ENCODE measurements at regions not wholly inside any gene's neighbourhood (a gene's known extent, or its start where the extent isn't known, plus 50 kb on each side); places are given as distances from the start of the nearest gene placed in this dataset.
"Not testable (repeated sequence)": the region's sequence is repeated elsewhere in the genome, so short reads cannot be mapped to it uniquely, and the experiment has no call there.

DNA sequence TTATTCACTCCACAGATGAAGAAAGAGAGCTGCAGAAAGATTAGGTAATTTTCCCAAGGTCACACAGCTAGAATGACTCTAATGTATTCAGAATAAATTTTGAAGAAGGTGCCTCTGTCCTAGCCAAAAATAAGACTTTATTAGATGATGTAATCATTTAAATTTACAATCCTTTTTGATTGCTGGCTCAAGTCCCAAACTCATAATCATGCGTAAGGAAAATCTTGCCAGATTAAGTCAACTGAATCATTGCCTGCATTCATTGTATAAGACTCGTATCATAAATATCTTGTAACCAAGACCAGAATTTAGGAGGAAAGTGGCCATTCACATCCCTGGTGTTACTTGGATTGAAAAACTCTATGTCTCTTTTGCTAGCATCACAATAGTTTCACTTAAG, 53.1 kb upstream of the STK39 start:
- intact Hi-C loops (cut with DNase I), result no loop called here
- DNase-seq (ENCODE audit: low spot score), result no peak

DNA sequence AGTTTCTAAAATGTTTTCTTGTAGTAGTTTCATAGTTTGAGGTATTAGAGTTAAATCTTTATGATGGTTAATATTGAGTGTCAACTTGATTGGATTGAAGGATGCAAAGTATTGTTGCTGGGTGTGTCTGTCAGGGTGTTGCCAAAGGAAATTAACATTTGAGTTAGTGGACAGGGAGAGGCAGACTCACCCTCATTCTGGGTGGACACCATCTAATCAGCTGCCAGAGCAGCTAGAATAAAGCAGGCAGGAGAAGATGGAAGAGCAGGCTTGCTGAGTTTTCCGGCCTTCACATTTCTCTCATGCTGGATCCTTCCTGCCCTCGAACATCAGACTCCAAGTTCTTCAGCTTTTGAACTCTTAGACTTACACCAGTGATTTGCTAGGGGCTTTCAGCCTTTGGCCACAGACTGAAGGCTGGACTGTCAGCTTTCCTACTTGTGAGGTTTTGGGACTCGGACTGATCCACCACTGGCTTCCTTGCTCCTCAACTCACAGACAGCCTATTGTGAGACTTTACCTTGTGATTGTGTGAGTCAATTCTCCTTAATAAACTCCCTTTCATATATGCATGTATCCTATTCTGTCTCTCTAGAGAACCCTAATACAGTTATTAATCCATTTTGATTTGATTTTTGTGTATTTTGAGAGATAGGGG, 56.8 kb upstream of the STK39 start:
- intact Hi-C loops (cut with DNase I), result no loop called here
- DNase-seq (ENCODE audit: low spot score), result no peak

DNA sequence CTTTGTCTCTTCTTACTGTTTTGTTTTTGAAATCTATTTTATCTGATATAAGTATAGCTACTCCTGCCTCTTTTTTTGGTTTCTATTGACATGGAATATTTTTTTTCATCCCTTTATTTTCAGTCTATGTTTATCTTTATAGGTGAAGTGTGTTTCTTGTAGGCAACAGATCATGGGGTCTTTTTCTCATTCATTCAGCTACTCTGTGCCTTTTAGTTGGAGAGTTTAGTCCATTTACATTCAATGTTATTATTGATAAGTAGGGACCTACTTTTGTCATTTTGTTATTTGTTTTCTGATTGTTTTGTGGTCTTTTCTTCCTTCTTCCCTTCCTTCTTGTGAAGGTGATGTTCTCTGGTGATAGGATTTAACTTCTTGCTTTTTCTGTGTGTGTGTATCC, 60.0 kb upstream of the STK39 start:
- intact Hi-C loops (cut with DNase I), result no loop called here
- DNase-seq (ENCODE audit: low spot score), result no peak

DNA sequence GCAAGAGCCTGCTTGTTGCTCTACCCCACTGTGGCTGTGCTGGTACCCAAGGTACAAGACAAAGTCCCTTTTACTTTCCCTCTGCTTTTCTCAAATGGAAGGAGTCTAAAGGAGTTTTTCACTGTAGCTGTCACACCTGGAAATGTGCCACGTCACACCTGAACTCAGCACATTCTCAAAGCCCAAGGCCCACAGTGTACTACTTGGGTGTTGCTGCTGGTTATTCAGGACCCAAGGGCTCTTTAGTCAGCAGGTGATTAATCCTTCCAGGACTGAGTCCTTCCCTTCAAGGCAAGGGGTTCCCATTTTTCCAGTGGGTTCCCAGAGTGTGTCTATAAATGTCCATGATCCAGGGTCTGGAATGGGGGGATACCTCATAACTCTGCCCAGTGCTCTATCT, 63.2 kb upstream of the STK39 start:
- no peak for DNase-seq (ENCODE audit: low spot score)
- intact Hi-C loops (cut with DNase I), result loop anchor here in 1 of 2 donors (5.0 kb wide), 1 partner anchor 578 kb away; no protein-coding TSS in a partner anchor

DNA sequence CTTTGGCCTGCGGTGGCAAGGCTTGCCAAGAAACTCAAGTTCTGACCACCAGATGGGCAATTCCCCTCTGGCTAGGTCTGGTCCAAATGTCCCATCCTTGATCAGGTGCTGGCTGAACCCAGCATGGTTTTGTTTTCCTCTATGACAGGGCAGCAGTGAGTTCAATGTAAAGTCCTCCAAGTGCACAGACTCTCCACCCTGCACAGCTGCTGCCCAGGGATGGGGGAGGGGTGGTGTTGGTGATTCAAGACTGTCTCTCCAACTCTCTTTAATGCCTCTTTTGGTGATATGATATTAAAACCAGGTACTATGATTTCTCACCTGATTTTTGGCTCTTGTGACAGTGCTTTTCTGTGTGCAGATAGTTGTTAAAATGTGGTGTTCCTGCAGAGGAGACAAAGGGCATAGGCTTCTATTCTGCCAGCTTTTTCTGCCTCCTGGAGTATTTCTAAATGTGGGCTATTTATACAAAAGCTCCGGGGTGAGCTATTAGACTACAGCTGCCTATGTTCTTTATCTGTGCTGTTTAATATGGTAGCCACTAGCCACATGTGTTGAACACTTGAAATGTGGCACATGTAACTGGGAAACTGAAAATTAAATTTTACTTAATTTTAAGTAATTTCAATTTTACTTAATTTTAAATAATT, 64.0 kb upstream of the STK39 start:
- intact Hi-C loops (cut with DNase I), result loop anchor here in 1 of 2 donors (5.0 kb wide), 1 partner anchor 579 kb away; no protein-coding TSS in a partner anchor
- DNase-seq (ENCODE audit: low spot score), result no peak

DNA sequence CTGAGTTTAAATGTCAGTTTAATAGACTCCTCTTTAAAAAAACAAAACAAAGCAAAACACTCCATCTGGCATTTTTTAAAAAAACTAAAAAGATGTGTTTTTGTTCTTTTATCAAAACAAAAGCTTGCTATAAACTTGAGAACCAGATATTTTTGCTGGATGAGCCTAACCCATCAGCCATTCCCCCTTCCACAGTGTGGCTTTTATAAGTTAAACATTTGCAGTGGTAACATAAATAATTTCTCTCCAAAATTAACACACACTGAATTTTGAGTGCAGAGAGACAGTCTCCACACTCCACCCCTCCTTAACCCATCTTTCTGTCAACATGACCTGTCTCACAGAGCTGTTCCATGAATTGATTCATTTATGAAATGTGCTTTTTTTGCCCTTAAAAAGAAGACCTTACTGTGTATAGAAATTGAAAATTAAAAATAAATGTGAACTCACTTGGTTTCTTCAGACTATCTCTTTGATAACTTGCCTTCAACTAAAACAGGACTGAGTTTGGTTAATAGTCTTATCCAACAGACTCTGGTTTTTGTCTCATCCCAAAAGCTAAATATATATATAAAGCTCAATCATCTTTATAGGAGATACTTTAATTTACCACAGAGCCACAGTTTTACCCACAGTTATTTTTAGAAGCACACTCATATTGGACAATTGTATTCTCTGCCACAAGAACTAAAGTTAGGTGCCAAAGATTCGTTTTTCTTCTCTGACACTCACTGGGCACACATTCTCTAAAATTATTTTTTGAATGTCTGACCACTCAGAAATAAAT, 64.8 kb upstream of the STK39 start:
- intact Hi-C loops (cut with DNase I), result loop anchor here in 1 of 2 donors (5.0 kb wide), 1 partner anchor 580 kb away; no protein-coding TSS in a partner anchor
- DNase-seq (ENCODE audit: low spot score), result no peak

DNA sequence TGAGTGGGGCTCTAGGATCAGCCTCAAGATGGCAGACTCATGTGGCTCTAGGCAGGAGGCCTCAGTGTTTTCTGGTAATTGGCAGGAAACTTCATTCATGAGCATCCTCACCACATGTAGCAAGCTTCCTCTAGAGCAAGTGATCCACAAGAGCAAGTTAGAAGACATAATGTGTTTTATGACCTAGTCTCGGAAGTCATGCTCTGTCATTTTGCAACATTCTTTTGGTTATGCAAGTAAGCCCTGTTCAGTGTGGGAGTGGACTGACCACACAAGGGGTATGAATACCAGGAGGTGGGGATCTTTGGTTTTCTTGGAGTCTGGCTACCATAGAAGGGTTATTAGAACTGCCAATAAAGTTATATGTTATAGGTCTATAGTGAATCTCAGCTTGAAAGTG, 66.8 kb upstream of the STK39 start:
- DNase-seq (ENCODE audit: low spot score), result no peak
- intact Hi-C loops (cut with DNase I), result loop anchor here in 1 of 2 donors (5.0 kb wide), 1 partner anchor 582 kb away; no protein-coding TSS in a partner anchor

DNA sequence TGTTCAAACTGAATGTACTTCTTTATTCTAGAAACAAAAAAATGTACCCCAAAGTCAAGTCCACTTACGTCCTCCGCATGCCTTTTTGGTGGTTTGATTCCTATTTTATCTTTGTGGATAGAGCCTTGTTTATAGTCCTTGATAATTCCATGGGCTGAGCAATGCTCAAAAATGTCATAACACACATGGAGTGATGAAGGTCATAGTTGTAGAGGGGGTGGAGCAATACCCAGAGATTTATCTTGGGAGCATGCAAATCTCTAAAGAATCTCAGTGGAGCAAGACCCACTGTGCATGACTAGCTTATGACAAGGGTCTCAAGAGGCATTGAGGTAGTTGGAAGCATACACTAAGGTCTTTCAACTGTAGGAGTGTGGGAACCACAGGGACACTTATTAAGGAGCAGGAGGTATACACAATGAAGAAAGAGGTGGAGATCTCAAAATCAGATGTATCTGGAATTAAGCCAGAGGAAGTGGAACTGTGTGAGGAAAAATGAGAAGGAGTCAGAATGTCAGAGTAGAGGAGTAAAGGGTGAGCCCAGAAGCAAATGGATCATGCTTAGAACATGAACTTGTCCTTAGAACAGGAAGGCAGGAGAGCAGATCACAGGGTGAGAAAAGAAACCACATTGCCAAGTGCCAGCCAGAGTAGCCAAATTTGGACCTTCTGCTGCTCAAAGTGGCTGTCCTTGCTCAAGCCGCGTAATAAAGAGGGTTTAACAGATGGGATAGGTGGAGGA, 68.1 kb upstream of the STK39 start:
- no peak for DNase-seq (ENCODE audit: low spot score)
- intact Hi-C loops (cut with DNase I), result no loop called here

DNA sequence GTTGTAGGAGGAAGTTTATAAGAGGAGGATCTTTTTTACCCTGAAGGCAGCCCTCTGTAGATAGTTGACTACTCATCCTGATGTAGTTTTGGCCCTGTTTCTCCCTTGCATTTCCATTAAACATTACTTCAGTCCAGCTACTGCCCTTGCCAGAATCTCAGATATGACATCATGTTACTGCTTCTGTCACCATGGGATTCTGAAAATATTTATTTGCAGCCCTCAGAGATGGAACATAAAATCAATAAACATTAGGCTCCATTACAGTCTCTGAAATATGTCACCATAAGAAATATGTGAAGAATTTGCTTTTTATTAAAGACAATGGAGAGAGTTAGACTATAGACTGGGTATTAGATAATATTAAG, 68.7 kb upstream of the STK39 start:
- intact Hi-C loops (cut with DNase I), result no loop called here
- DNase-seq (ENCODE audit: low spot score), result no peak

DNA sequence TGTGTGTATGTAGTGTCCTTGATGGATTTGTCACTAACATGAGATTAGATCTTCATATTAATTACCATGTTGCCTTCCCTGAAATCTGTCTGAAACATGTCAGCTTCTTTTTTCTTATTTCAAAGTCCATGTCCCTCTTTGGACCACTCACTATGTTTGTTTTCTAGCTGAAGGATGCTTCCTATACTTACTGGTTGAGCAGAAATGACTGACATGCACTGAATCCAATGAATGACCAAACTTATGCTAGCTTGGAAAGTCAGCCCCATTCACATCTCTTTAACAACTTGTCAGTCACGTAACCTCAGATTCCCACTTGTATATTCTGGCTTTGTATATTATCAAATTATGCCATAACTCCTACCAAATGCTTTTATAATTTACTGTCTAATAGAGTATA, 69.9 kb upstream of the STK39 start:
- no peak for DNase-seq (ENCODE audit: low spot score)
- intact Hi-C loops (cut with DNase I), result no loop called here

DNA sequence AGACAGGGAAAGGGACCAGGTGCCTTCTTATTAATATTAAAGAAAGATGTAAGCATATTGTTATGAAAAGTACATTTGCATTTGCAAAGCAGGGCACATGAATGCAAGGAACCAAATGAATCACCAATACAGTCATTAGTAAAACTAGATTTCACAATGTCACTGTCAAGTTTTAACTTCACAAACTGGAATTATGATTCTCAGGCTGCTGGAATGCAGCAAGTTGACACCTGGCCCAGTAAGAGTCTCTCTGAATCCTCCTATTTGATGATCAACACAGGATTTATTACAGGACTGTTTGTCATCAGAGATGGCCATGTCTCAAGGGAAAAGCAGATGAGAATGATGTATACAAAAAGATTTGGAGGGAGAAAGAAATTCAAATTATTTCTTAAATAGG, 72.9 kb upstream of the STK39 start:
- intact Hi-C loops (cut with DNase I), result no loop called here
- DNase-seq (ENCODE audit: low spot score), result no peak

DNA sequence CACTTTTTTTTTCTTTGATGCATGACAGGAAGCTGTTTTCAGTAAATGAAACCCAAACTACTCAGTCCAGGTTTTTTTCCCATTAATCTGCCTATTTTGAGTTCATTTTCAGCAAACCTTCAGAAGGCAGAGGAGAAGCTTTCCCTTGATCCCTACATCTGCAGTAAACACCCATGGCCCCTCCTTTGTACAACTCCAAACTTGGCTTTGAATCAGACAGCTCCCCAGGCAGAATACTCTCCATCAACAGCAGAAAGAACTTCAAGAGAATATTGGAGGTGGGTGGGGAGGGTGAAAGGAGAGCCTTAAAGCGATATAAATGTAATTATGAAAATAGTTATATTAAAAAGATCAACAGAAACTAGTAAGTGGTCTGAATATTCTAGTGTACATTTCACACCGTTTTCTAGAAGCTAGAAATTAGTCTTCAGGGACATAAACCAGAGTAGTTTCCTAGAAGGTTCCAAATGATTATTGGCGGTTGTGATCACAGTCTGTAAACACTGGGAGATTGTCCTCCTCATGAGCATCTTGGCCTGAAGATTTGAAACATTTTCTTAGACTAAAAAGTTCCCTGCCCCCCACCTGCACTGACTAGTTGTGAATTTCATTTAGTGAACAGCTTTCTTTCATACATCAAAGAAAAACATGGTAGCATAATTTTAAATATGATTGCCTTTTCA, 75.1 kb upstream of the STK39 start:
- intact Hi-C loops (cut with DNase I), result no loop called here

DNA sequence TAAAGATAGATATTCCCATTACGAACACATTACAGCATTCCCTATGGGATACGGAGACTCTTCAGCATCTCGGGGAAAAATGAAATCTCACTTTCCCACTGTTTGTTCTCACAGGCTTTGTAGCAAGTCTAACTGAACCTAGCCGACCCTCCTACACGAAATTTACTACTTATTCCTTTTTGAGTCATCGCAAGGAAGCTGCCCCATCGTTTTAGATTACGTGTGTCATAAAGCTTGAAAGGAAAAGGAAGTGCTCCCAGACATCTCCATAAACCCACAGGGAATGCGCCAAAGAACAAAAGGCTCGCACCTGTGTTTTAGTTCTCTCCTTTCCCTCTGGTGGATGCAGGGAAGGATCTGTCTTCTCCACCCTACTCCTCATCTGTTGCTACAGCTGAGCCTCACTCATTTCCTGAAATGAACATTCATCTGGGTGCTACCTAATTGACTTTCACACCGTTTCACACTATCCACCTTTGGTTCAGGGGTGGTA, 76.2 kb upstream of the STK39 start:
- intact Hi-C loops (cut with DNase I), result no loop called here
- no peak for DNase-seq (ENCODE audit: low spot score)

More for the DNA sequence above, 75.1 kb upstream of the STK39 start:
- DNase-seq (ENCODE audit: low spot score), result no peak

DNA sequence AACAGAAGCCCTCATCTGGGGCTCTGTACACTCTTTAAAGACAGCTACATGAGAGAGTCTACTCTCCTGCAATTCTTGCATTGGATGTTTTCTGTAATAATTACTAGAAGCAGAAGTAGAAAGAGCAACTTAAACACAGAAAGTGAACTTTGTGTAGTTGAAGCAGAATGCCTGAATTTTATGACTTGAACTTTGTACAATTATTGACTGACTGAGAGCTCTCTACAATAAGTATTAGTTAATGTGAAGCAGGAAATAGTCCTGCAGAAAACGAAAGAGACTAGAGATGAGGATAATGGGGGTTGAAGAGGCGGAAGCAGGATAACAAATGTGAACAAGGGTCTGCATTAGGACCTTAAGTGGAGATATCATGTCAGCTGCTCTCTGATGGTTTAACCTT, 79.2 kb upstream of the STK39 start:
- intact Hi-C loops (cut with DNase I), result no loop called here
- DNase-seq (ENCODE audit: low spot score), result no peak

DNA sequence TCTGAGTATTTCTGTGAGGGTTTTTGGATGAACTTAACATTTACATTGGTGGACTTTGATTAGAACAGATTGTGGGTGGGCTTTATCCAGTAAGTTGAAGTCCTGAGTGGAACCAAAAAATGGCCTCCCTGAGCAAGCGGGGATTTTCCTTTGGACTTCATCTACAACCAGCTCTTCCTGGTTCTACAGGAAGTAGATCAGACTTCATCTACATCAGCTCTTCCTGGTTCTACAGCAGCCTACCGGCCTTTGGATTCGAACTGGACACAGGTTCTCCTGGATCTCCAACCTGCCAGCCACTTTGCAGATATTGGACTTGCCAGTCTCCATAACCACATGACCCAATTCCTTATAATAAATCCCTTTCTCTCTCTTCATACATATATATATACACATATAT, 79.9 kb upstream of the STK39 start:
- no peak for DNase-seq (ENCODE audit: low spot score)
- intact Hi-C loops (cut with DNase I), result no loop called here

DNA sequence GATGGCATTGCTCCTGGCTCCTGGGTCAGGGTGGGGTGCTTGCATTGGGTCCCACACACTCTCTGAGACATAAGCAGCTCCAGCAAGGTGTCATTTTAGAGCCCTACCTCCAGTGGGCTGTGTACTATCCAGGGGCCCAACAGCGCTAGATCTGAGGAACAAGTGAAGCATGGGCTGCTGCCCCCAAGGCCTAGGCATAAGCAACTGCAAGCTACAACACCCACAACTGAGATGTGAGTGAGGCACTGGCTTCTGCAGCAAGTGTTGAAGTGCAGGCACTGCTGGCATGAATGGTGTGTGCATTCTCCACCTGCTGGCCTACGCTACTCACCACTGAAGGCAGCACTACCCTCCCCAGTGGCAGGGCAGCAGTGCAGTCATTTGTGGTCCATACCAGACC, 81.0 kb upstream of the STK39 start:
- intact Hi-C loops (cut with DNase I), result no loop called here
- no peak for DNase-seq (ENCODE audit: low spot score)

DNA sequence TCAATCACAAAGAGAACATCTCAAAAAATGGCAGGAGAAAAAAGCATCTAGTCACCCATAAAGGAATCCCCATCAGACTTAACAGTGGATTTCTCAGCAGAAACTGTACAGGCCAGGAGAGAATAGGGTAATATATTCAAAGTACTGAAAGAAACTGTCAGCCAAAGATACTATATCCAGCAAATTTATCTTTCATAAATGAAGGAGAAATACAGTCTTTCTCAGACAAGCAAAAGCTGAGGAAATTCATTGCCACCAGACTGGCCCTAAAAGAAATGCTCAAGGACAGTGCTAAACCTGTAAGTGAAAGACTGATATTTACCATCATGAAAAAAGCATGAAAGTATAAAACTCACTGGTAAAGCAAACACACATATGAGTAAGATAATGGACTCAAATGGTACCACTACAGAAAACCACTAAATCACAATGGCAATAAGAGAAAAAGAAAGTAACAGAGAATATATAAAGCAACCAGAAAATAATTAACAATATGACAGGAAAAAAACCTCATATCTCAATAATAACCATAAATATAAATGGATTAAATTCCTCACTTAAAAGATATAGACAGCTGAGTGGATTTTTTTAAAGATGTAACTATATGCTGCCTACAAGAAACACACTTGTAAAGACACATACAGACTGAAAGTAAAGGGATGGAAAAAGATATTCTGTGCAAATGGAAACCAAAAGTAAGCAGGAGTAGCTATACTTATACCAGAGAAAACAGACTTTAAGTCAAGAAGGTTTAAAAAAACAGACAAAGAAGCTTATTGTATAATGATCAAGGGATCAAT, 83.4 kb upstream of the STK39 start:
- intact Hi-C loops (cut with DNase I), result no loop called here

DNA sequence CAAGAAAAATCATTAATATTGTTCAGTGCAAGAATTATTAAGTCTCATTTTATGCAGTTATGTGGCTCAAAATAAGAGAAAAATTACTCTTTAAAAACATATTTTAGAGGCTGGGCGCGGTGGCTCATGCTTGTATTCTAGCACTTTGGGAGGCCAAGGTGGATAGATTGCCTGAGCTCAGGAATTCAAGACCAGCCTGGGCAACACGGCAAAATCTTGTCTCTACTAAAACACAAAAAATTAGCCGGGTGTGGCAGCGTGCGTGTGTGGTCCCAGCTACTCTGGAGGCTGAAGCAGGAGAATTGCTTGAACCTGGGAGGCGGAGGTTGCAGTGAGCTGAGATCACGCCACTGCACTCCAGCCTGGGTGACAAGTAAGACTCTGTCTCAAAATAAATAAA, 87.9 kb upstream of the STK39 start:
- DNase-seq (ENCODE audit: low spot score); intact Hi-C loops (cut with DNase I): not testable (repeated sequence)

More for the DNA sequence above, 83.4 kb upstream of the STK39 start:
- DNase-seq (ENCODE audit: low spot score), result no peak
